ENCODE measurements at regions not wholly inside any gene's neighbourhood (a gene's known extent, or its start where the extent isn't known, plus 50 kb on each side); places are given as distances from the start of the nearest gene placed in this dataset.
A peak's percentile ranks its signal among the peaks of the same experiment; 100 is the strongest.

GRCh38 chr6:117078624-117079023 lies 186.7 kb upstream of the VGLL2 start:
- no peak for DNase-seq

DNA sequence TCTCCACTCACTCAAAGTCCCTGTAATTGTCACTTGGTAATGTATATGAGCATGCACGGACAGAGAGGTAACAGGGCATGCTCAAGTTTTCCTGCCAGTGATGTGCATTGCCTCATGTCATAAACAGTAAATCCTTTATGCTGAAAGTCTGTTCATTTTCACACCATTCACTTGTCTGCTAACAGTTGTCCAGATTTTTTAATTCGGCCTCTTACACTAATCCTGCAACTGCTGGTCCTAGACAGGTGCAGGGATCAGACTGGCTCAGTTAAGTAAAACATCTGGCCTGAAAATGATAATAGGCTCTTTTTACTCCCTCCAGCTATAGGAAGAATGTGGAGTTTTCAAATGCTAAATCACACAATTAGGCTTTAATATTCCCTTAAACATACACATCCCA lies 185.4 kb upstream of the VGLL2 start:
- DNase-seq = peak; percentile 39

- no peak for DNase-seq
Measured at GRCh38 chr6:117089604-117090003, 175.8 kb upstream of the VGLL2 start.

GRCh38 chr6:117110146-117110545 lies 155.2 kb upstream of the VGLL2 start:
- no peak for DNase-seq

DNA sequence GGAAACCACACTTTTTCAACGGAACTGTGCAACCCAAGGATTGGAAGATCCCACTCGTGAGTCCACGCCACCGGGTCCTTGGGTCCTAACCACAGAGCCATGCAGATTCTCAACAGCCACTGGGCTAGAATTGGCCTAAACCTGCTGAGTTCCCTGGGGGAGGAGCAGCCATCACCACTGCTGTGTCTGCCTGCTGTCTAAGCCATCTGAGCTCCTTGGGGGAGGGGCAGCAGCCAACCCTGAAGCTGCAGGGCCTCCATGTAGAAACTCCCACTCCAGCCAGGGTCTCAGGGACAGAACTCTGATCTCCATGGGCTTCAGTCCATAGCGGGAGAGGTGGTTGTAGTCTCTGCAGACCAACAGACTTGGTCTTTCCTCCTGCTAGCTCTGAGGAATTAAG lies 154.6 kb upstream of the VGLL2 start:
- DNase-seq = no peak

DNA sequence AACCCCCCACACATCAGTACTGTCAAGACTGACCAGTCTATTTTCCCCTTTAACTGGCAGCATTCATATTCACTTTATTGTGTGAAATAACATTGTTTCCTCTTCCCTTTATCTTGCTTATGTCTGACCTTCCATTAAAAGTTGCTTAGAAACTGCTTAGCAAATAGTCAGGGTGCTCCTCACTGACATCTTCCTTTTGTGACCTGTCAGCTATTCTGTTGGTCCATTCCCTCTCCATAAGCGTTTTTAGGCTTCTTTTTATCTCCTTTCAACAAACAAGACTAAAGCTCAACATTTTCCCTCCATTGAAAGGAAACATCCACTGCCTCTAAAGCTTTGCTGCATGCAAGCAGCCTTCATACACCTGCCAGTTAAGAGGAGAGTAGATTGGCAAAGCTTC lies 147.7 kb upstream of the VGLL2 start:
- no peak for DNase-seq

GRCh38 chr6:117118490-117118889 lies 146.9 kb upstream of the VGLL2 start:
- no peak for DNase-seq

DNA sequence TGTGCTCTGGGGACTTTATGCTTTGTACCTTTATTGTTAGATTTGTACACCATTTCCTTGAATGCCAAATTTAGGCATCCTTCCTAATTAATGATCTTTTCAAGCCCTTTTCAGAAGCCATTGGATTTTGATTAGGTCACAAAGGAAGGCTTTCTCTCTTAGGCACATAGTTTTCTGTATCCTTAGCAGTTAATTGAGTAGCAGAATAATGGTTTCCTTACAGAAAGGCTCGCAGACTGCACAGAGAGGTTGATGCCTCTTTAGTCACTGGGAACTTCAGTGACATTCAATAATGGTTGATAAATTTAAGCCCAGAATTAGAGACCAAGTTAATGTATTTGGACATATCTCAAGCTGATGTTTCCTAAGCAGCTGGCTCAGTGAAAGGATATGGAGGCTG lies 139.1 kb upstream of the VGLL2 start:
- DNase-seq = no peak

GRCh38 chr6:117128052-117128451 lies 137.3 kb upstream of the VGLL2 start:
- DNase-seq = no peak

- DNase-seq = no peak
Measured at GRCh38 chr6:117130125-117130524, 135.2 kb upstream of the VGLL2 start.

DNA sequence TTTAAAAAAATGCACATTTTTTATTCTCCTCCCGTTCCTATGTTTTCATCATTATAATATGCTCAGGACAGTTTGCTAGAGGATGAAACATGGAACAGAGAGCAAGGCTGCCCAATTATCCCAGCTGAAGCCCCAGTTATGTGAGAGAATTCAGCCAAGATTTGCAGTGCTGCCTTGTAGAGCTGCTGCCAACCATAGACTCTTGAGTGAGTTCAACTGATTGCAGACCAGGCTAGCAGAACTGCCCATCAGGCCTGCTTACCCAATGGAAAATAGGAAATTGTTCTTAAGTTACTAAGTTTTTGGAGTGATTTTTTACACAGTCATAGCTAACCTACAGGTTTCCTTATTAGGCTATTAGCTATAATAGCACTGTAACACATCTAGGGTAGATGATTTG lies 128.7 kb upstream of the VGLL2 start:
- no peak for DNase-seq

- DNase-seq = no peak
Measured at GRCh38 chr6:117137711-117138110, 127.6 kb upstream of the VGLL2 start.

- no peak for DNase-seq
Measured at GRCh38 chr6:117138425-117138824, 126.9 kb upstream of the VGLL2 start.

- DNase-seq = no peak
Measured at GRCh38 chr6:117138920-117139319, 126.4 kb upstream of the VGLL2 start.

DNA sequence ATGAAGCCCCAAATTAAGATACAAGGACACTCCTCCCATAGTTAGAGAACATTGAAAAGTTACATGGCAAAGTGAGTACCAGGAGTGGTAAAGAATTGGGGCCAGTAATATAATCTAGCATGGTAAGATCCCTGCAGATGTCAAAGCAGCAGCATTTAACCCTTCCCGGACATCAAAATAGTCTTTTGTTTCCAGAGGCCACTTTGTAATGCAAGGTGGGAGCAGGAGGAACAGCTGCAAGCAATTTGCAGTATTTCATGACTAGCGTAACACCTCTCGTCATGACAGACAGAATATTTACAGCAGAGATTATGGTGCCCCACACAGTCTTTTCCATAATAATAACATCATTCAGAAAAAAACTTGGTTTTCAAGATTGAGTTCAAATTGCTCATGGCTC lies 123.2 kb upstream of the VGLL2 start:
- no peak for DNase-seq

DNA sequence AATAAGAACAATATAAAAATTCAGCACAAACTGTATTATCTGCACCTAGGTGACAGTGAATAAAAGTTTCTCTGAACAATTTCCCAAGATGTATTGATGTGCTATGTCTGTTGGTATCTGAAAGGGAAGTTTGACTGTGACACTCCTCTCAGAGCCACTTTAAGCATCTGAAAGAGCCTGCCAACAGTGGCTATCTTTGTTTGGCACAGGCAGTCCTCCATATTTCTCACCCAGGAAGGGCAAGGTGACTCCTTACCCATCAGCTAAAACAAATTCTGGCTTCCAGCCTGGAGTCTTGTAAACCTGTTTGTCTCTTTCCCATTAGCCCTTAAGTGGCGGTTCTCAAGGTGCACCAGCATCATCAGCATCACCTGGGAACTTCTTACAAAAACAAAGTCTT lies 122.4 kb upstream of the VGLL2 start:
- no peak for DNase-seq

- no peak for DNase-seq
Measured at GRCh38 chr6:117143647-117144046, 121.7 kb upstream of the VGLL2 start.

DNA sequence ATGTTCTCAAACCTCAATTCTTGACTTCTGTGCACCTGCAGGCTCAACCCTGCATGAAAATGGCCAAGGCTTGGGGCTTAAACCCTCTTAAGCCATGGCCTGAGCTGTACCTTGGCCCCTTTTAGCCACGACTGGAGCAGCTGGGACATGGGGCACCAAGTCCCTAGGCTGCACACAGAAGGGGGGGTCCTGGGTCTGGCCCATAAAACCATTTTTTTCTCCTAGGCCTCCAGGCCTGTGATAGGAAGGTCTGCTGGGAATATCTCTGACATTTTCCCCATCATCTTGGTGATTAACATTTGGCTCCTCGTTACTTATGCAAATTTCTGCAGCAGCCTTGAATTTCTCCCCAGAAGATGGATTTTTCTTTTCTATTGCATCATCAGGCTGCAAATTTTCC lies 119.4 kb upstream of the VGLL2 start:
- DNase-seq = no peak

DNA sequence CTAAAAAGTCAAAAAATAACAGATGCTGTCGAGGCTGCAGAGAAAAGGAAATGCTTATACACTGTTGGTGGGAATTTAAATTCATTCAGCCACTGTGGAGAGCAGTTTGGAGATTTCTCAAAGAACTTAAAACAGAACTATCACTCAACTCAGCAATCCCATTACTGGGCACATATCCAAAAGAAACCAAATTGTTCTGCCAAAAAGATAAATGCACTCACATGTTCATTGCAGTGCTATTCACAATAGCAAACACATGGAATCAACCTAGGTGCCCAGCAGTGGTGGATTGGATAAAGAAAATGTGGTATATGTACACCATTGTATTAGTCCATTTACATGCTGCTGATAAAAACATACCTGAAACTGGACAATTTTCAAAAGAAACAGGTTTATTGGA lies 116.0 kb upstream of the VGLL2 start:
- no peak for DNase-seq

DNA sequence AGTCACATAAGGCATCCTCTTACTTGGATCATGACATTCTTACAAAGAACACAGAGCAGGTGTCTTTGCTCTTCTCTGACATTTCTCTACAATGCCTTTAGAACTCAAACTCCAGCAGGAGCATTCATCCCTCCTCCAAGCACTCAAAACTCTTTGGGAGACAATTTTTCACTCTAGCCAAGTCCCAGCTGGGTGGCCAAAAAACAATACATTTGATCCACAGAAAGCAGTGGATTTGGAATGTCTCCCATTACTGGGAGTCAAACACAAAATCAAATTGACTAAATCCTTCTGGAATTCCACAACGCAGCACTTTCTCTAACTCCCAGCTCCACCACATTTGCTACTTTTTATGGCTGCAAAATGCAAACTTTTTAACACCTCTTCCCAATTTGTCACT lies 108.6 kb upstream of the VGLL2 start:
- DNase-seq = no peak

DNA sequence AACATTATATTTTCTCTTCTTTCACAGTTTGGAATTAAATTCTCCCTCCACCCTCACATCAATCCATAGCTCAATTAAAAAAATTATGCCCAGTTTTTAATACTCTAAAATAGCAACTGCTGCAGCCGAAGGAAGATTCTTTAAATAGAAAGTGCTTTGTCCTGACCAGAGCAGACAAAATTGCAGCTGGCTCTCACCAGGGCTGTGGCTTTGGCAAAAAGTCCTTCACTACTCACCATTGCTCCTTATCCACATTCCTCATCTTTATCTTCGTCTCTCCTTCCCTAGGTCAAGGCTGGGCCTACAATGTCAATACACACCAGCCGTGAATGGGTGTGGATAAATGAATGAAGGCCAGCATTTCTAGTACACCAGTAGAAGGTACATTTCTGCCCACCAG lies 107.9 kb upstream of the VGLL2 start:
- no peak for DNase-seq

GRCh38 chr6:117165911-117166499 lies 99.4 kb upstream of the VGLL2 start:
- no peak for DNase-seq

DNA sequence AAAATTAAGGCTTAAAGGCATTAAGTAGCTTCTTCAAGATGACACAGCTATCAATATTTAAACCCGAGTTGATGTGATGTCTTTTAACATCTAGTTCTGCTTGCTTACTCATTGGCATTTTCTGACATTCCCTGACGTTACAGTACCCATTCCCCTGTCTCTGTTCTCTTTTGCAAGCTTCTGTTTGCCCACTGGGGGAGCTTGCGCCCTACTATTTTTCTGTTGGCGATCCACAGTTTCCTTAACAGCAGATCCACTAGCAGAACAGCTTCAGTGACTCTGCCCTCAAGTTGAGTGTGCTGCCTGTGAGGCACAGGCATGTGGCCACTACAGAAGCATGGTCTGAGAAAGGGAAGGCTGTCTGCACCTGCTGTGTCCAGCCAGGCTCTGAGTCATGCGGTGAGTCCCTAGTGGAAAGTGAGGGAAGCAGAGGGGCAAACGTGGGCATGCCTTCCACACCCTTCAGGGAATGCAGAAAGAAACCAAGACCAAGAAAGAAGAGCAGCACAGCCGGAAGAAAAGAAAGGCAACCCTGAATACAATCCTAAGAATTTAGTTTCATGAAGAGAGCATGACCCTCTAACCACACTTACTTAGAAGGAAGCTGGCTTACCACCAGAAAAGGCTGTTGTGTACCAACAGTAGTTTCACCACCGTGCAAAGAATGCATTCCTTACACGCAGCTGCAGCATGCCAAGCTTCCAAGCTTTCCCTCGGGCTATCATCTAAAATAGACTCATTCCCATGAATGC lies 97.7 kb upstream of the VGLL2 start:
- no peak for DNase-seq

- no peak for DNase-seq
Measured at GRCh38 chr6:117168296-117169063, 96.9 kb upstream of the VGLL2 start.
